PC-9 (cell line): ENCODE measurements at regions not wholly inside any gene's neighbourhood (a gene's known extent, or its start where the extent isn't known, plus 50 kb on each side); places are given as distances from the start of the nearest gene placed in this dataset.

Source experiments
- BruUV-seq: library from RNA; stranded (reverse); fragments of 400-500 nt; replicated peaks from 2 replicates; lab custom pipeline; 2021; lab: Mats Ljungman, UMichigan
- CTCF ChIA-PET: fragments of 300-600 bp; sonication (Branson Sonifier 250); formaldehyde crosslinking; loops from one replicate; lab custom pipeline; 2022; ENCODE audit warnings: antibody characterized with exemption; lab: Charles Lee
- POLR2A ChIA-PET: fragments of 300-600 bp; sonication (Branson Sonifier 250); formaldehyde crosslinking; loops from one replicate; lab custom pipeline; 2022; ENCODE audit warnings: antibody characterized with exemption; ENCODE audit not compliant: unreplicated experiment; lab: Charles Lee
- DNase-seq, 2 experiments: peaks; one replicate each; pipeline versions ENCODE4 v3.0.0 to v3.0.0-alpha.2; 2015 to 2022; ENCODE audit warnings: mixed read lengths in 1 of 2
- H2AFZ ChIP-seq: fragments of 200-600 bp; sonication (generic); 2 replicates; pipeline ENCODE4 v1.8.1; 2017; ENCODE audit warnings: antibody characterized with exemption
- H3F3A ChIP-seq: fragments of 200-600 bp; sonication (generic); 2 replicates; pipeline ENCODE4 v1.8.1; 2017; ENCODE audit warnings: antibody characterized with exemption, mild to moderate bottlenecking, low read depth; ENCODE audit not compliant: insufficient read depth
- H3K27ac ChIP-seq: fragments of 200-600 bp; sonication (generic); 2 replicates; pipeline ENCODE4 v1.6.1; 2016; ENCODE audit warnings: mixed run types
- H3K27me3 ChIP-seq: fragments of 200-600 bp; sonication (generic); 2 replicates; pipeline ENCODE4 v1.6.1; 2016; ENCODE audit warnings: low read depth, mixed run types; ENCODE audit not compliant: insufficient read depth
- H3K36me3 ChIP-seq: fragments of 200-600 bp; sonication (generic); 2 replicates; pipeline ENCODE4 v1.6.1; 2016; ENCODE audit warnings: low read depth, mixed run types
- H3K4me1 ChIP-seq: fragments of 200-600 bp; sonication (generic); replicated peaks from 2 replicates; pipeline ENCODE4 v1.6.1; 2016; ENCODE audit warnings: mixed run types; ENCODE audit not compliant: insufficient read depth
- H3K4me2 ChIP-seq: fragments of 200-600 bp; sonication (generic); 2 replicates; pipeline ENCODE4 v1.6.1; 2017; ENCODE audit warnings: mixed run types
- H3K4me3 ChIP-seq: fragments of 200-600 bp; sonication (generic); 2 replicates; pipeline ENCODE4 v1.6.1; 2016; ENCODE audit warnings: mixed run types
- H3K79me2 ChIP-seq: fragments of 200-600 bp; sonication (generic); 2 replicates; pipeline ENCODE4 v1.6.1; 2017; ENCODE audit warnings: low read depth, mixed run types
- H3K9me2 ChIP-seq: fragments of 200-600 bp; sonication (generic); 2 replicates; pipeline ENCODE4 v1.8.1; 2017; ENCODE audit warnings: mild to moderate bottlenecking; ENCODE audit not compliant: insufficient read depth
- H3K9me3 ChIP-seq: fragments of 200-600 bp; sonication (generic); 2 replicates; pipeline ENCODE4 v1.8.1; 2016; ENCODE audit warnings: low read depth; ENCODE audit not compliant: insufficient read depth
- H4K20me1 ChIP-seq: fragments of 200-600 bp; sonication (generic); 2 replicates; pipeline ENCODE4 v1.8.1; 2017; ENCODE audit not compliant: insufficient read depth
- CTCF ChIP-seq: fragments of 200-600 bp; sonication (generic); conservative IDR thresholded peaks from 2 replicates; pipeline ENCODE4 v1.6.1; 2017; ENCODE audit warnings: mixed run types, antibody characterized with exemption, mild to moderate bottlenecking, moderate library complexity
- EZH2 ChIP-seq: fragments of 200-600 bp; sonication (generic); IDR thresholded peaks from 2 replicates; pipeline ENCODE4 v1.8.0; 2017; ENCODE audit warnings: antibody characterized with exemption, low read depth
- intact Hi-C: fragments of 100-400 bp; cut with micrococcal nuclease; formaldehyde crosslinking; loops from one replicate; pipeline ENCODE4 v1.10.0; 2022; ENCODE audit not compliant: unreplicated experiment

GRCh38 chr21:15445327-15445726 is 284.5 kb upstream of the USP25 start:
- no peaks in the 10 kb centered on the region for H3K36me3 ChIP-seq
- no peak overlapping the region for H2AFZ ChIP-seq
- H3K27ac ChIP-seq: no peak overlapping the region
- no peaks in the 10 kb centered on the region for H3F3A ChIP-seq
- no peaks in the 10 kb centered on the region; the same call in 1 of the 2 replicates for H3K9me3 ChIP-seq
- no TSS peak for BruUV-seq
- no peaks in the 10 kb centered on the region for H3K9me2 ChIP-seq
- POLR2A ChIA-PET: no interaction called here
- no peak overlapping the region for H3K4me3 ChIP-seq
- H3K79me2 ChIP-seq: no peaks in the 10 kb centered on the region
- no peak for DNase-seq
- H3K4me1 ChIP-seq: no peaks in the 10 kb centered on the region
- intact Hi-C loops: no loop called here
- H4K20me1 ChIP-seq: no peaks in the 10 kb centered on the region
- TF ChIP-seq EZH2 (no peak), CTCF (no peak)
- H3K27me3 ChIP-seq: no peaks in the 10 kb centered on the region
- CTCF ChIA-PET: no interaction called here
- H3K4me2 ChIP-seq: no peak overlapping the region

GRCh38 chr21:15446223-15446622 is 283.6 kb upstream of the USP25 start:
- Histone ChIP-seq H3K27me3 (no peaks in the 10 kb centered on the region), H2AFZ (no peak overlapping the region), H3K27ac (no peak overlapping the region), H3K4me2 (no peak overlapping the region), H4K20me1 (no peaks in the 10 kb centered on the region), H3K9me2 (no peaks in the 10 kb centered on the region), H3K4me1 (no peaks in the 10 kb centered on the region), H3K79me2 (no peaks in the 10 kb centered on the region), H3K9me3 (no peaks in the 10 kb centered on the region; the same call in 1 of the 2 replicates), H3K4me3 (no peak overlapping the region), H3F3A (no peaks in the 10 kb centered on the region), H3K36me3 (no peaks in the 10 kb centered on the region)
- CTCF ChIA-PET: no interaction called here
- BruUV-seq: no TSS peak
- DNase-seq: no peak
- TF ChIP-seq CTCF (no peak), EZH2 (no peak)
- POLR2A ChIA-PET: no interaction called here
- intact Hi-C loops: no loop called here

- no peak for DNase-seq
- Histone ChIP-seq H3K9me2 (no peaks in the 10 kb centered on the region), H3K4me1 (no peaks in the 10 kb centered on the region), H2AFZ (no peak overlapping the region), H3K9me3 (no peaks in the 10 kb centered on the region), H4K20me1 (no peaks in the 10 kb centered on the region), H3F3A (no peaks in the 10 kb centered on the region), H3K27ac (no peak overlapping the region), H3K4me3 (no peak overlapping the region), H3K36me3 (no peaks in the 10 kb centered on the region), H3K27me3 (no peaks in the 10 kb centered on the region), H3K4me2 (no peak overlapping the region), H3K79me2 (no peaks in the 10 kb centered on the region)
- intact Hi-C loops: no loop called here
- CTCF ChIA-PET: no interaction called here
- no TSS peak for BruUV-seq
- TF ChIP-seq EZH2 (no peak), CTCF (no peak)
- POLR2A ChIA-PET: no interaction called here
Observed at GRCh38 chr21:15449556-15449955, 280.2 kb upstream of the USP25 start.
